OCI-LY1 (cell line): ENCODE measurements at regions not wholly inside any gene's neighbourhood (a gene's known extent, or its start where the extent isn't known, plus 50 kb on each side); places are given as distances from the start of the nearest gene placed in this dataset.

ENCODE experiments used
- CTCF ChIP-seq: fragments of 200-600 bp; sonication (generic), shearing (Covaris generic); IDR thresholded peaks from 2 replicates; pipeline ENCODE4 v1.5.1; 2017; ENCODE audit warnings: mild to moderate bottlenecking, antibody characterized with exemption, low read length, moderate library complexity, mixed read lengths
- EZH2 ChIP-seq: fragments of 200-600 bp; sonication (generic), shearing (Covaris generic); IDR thresholded peaks from 2 replicates; pipeline ENCODE4 v1.8.0; 2017; ENCODE audit warnings: borderline replicate concordance, mixed run types, mild to moderate bottlenecking, antibody characterized with exemption, low read length, moderate library complexity, mixed read lengths

- TF ChIP-seq CTCF = no peak
- no peak for TF ChIP-seq EZH2
Measured at GRCh38 chr2:52431352-52431760, 1336.2 kb upstream of the CHAC2 start.
